GM21825 (cell line): ENCODE measurements at regions not wholly inside any gene's neighbourhood (a gene's known extent, or its start where the extent isn't known, plus 50 kb on each side); places are given as distances from the start of the nearest gene placed in this dataset.
"Not testable (repeated sequence)": the region's sequence is repeated elsewhere in the genome, so short reads cannot be mapped to it uniquely, and the experiment has no call there.

Experiments used
- ATAC-seq: cut with Tn5 transposase; IDR thresholded peaks from one replicate; pipeline ENCODE4 v1.9.1; 2021; ENCODE audit warnings: mild to moderate bottlenecking, moderate library complexity; ENCODE audit not compliant: unreplicated experiment

GRCh38 chr21:15562748-15563147 lies 167.0 kb upstream of the USP25 start:
- ATAC-seq, result no peak

DNA sequence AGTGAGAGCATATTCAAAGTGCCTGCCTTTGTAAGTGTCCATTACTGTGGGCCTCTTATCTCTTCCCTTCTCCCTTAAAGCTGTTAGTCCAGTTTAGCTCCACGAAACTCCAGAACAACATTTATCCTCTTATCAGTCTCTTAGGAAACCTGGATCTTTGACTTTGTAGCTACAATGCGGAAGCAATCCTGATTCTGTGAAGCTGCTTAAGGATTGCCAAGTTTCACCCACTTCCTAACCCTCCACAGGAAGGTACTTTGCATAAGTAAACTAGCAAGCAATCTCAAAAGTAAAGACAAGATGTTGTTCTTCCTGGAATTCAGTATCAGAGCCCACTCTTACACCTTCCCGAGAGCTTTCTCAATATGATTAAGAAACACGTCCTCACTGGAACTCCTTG lies 164.9 kb upstream of the USP25 start:
- ATAC-seq, result no peak

GRCh38 chr21:15566703-15567102 lies 163.1 kb upstream of the USP25 start:
- ATAC-seq, result no peak

DNA sequence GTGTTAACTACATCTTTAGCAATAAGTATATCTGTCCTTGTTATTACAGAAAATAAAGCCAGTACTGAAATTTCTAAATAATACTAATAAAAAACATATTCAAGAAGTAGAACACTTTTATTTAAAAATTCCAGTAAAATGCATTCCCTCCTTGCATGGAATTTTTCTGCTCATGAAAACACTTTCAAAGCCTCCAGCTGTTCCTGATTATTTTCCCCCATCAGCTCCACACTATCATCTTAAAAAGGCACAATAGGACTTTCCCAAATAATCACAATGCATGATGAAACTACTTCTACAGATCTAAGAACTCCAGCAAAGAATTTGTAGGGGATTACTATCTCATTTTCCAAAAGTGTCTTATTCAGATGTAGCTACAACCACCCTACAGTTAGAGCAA lies 162.6 kb upstream of the USP25 start:
- no peak for ATAC-seq

DNA sequence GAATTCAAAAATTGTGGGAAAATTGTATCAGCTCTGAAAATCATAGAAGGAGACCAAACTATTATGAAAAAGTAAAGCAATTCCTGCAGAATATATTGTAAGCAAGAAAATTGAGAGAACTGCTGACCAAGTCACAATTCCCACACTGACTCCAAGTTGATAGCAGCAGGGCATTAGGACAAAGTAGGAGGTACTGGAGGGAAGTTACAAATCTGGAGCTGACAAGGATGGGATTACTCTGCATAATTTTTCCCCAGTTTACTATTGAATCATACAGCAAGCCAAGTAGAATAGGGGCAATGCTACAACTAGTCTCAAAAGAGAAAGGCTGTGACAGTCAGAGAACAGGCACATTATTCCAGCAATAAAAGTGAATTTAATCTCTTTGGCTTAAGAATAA lies 161.3 kb upstream of the USP25 start:
- no peak for ATAC-seq

- no peak for ATAC-seq
Measured at GRCh38 chr21:15586752-15587427, 142.9 kb upstream of the USP25 start.

DNA sequence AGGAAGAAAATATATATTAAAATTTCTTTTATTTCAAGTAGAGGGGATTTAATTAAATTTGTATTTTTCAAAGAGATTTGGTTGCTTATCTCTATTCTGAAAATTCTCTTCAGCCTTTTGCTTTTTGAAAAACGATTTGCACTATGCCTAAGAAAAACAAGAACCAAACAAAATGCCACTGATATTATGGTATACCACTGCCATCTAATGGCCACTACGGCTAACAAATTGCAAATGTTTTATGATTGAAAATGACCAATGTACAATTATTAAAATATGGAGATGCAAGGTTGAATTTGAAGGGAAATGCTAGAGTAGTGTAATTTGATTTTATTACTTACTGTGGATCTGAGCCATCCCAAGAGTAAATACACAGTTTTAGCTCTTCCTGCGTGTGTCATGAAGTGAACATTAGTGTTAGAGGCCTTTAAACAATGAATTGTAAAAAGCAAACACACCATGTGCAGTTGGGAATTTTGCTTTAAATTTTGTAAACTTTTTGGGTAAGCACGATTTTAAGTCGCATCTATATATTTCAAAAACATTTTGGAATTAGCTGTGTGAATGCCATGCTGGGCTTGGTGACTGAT lies 137.4 kb upstream of the USP25 start:
- no peak for ATAC-seq

DNA sequence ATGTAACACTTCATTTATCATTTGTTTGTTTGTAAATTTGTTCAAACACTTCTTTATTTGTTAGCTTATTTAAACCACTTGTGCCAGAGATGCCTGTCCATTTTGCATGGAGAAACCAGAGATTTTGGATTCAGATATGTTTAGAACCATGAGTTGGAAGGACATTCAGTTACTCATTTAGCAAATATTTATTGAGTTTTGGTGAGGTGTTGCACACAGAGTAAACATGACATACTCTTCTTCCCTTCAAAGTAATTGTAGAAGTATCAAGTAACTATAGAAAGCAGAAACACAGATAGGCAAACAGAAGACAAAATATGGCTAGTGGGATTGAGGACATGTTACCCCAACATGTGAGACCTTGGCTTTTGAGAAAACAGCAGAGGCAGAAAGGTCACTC lies 136.8 kb upstream of the USP25 start:
- no peak for ATAC-seq

- ATAC-seq, result no peak
Measured at GRCh38 chr21:15601390-15601789, 128.4 kb upstream of the USP25 start.

- no peak for ATAC-seq
Measured at GRCh38 chr21:15604413-15604812, 125.4 kb upstream of the USP25 start.

GRCh38 chr21:15614766-15615165 lies 115.0 kb upstream of the USP25 start:
- no peak for ATAC-seq

- ATAC-seq, result no peak
Measured at GRCh38 chr21:15616864-15617574, 112.8 kb upstream of the USP25 start.

- ATAC-seq, result no peak
Measured at GRCh38 chr21:15617964-15618363, 111.8 kb upstream of the USP25 start.

GRCh38 chr21:15620892-15621291 lies 108.9 kb upstream of the USP25 start:
- ATAC-seq, result no peak

- ATAC-seq, result no peak
Measured at GRCh38 chr21:15624646-15625045, 105.1 kb upstream of the USP25 start.

GRCh38 chr21:15625363-15625762 lies 104.4 kb upstream of the USP25 start:
- ATAC-seq, result no peak

GRCh38 chr21:15626031-15626430 lies 103.8 kb upstream of the USP25 start:
- no peak for ATAC-seq

DNA sequence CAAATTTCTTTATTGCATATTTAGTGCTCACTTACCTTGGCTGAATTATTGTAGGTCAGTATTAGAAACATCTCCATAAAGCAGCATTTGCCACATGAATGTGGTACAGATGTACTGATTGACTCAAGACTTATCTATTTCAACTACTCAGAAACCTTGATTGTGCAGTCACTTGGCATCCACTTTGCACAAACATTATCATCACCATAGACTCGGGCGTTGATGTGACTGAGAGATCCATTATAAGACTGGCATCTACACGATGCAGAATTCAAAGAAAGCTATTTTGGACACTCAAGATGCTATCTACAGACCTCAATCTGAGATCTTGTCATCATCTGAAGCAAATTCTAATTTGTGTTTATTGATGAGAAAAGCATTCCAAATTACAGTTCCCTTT lies 102.8 kb upstream of the USP25 start:
- ATAC-seq, result no peak

GRCh38 chr21:15627823-15628222 lies 102.0 kb upstream of the USP25 start:
- ATAC-seq, result no peak

DNA sequence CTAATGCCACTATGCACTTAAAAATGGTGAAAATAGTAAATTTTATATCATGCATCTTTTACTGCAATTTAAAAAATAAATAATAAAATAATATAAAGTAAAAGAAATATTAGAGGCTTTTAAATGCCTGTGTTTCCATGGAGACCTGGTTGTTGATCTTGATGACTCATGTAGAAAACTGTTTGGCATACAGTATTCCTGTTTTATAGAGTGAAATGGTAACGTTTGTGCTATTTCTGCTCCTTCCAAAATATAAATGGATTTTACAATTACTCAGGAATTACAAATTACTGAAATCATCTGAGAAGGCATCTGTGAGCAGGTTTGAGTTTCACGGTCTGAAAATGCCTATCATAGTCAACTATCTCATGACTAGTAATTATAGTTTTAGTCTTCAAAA lies 98.4 kb upstream of the USP25 start:
- ATAC-seq, result no peak

DNA sequence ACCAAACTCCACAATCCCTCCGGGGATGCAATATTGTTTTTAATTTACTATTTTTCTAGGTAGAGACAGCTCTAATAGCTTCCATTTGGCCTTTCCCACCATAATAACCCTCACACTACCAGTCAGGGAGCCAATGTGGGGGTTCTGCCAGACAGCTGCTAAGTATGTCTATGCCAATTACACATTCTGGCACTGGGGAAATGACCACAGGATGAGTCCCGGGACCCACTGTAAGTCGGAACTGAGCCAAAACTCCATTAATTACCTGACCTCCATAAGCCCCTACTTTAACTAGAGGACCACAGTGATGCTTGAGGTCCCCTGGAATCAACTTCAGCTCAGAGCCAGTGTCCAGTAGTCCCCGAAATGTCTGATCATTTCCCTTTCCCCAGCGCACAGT lies 95.2 kb upstream of the USP25 start:
- ATAC-seq, result not testable (repeated sequence)

GRCh38 chr21:15638856-15639549 lies 90.8 kb upstream of the USP25 start:
- no peak for ATAC-seq
